ENCODE measurements at regions not wholly inside any gene's neighbourhood (a gene's known extent, or its start where the extent isn't known, plus 50 kb on each side); places are given as distances from the start of the nearest gene placed in this dataset.

DNA sequence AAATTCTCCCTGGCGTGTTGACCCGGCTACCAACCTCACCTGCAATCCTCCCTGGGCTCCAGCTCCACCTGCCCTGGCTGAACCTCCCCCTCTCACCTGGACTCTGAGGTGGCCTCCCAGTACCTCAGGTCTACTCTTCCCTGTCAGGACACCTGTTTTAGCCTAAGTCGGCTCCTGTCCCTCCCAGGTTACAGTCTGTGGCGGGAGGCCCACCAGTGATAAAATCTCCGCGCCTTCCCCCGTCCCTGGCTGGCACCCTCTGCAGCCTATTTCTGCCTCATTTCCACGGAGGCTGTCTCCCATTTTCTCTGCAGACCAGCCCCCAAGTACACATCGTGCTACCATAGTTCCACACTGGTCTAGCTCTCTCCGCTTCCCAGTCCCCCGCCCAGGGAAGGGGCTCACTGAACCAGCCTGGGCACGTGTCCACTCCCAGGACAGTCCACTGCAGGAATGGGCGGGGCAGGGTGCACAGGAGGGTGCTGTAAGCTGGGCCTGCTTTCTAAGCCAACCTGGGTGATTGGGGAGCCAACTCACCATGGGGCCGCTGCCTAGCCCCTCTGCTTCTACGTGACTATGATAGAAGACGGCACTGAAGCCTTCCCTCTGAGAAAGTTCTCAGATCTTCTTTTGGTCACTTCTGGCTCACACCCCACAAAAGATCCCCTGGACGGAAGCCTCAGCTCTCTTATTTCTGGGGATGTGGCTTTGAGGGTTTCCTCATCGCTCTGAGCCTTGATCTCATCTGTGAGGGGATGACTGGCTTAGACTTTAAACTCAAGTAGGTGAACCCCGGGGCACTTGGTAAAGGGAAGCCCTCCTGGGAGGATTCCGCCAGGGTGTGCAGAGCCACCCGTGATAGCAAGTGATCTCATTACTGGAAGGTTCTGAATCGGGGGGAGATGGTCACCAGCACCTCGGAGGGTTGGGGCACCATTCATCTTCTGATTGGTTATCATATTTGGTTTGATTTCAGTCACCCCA lies 96.6 kb downstream of the NSMCE3 start:
- in situ Hi-C loops (cut with HindIII; ENCODE audit: low sequenced_read_pairs) = no loop called here
- TF ChIP-seq, protein P1, sequence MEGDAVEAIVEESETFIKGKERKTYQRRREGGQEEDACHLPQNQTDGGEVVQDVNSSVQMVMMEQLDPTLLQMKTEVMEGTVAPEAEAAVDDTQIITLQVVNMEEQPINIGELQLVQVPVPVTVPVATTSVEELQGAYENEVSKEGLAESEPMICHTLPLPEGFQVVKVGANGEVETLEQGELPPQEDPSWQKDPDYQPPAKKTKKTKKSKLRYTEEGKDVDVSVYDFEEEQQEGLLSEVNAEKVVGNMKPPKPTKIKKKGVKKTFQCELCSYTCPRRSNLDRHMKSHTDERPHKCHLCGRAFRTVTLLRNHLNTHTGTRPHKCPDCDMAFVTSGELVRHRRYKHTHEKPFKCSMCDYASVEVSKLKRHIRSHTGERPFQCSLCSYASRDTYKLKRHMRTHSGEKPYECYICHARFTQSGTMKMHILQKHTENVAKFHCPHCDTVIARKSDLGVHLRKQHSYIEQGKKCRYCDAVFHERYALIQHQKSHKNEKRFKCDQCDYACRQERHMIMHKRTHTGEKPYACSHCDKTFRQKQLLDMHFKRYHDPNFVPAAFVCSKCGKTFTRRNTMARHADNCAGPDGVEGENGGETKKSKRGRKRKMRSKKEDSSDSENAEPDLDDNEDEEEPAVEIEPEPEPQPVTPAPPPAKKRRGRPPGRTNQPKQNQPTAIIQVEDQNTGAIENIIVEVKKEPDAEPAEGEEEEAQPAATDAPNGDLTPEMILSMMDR (IDR thresholded peaks at IDR 0.05; ENCODE audit: low read depth, low read length) = no peak
- no peak overlapping the region for H3K4me3 ChIP-seq (ENCODE audit: low read depth, low read length)
- DNase-seq (ENCODE audit: low read depth, low spot score) = no peak

DNA sequence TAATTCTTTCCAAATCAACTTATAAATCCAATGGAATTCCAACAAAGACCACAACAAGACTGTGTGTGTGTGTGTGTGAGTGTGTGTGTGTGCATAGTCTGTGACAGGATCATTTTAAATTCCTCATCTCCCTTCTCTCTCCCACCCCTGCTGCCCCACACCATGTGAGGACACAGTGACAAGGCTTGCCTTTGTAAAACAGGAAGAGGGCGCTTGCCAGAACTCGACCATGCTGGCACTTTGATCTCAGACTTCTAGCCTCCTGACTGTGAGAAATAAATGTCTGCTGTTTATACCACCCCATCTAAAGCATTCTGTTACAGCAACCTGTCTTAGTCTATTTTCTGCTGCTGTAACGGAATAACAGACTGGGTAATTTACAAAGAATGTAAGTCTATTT lies 99.1 kb downstream of the NSMCE3 start:
- no peak for DNase-seq (ENCODE audit: low read depth, low spot score)
- H3K4me3 ChIP-seq (ENCODE audit: low read depth, low read length) = no peak overlapping the region
- TF ChIP-seq, protein P1 (IDR thresholded peaks at IDR 0.05; ENCODE audit: low read depth, low read length) = no peak
- in situ Hi-C loops (cut with HindIII; ENCODE audit: low sequenced_read_pairs) = no loop called here
